AG04449 (cell line): ENCODE measurements at regions not wholly inside any gene's neighbourhood (a gene's known extent, or its start where the extent isn't known, plus 50 kb on each side); places are given as distances from the start of the nearest gene placed in this dataset.

Source experiments
- CTCF ChIA-PET: fragments of 350-600 bp; formaldehyde crosslinking; extraction: SDS; loops from one replicate; lab custom pipeline; 2021; ENCODE audit warnings: antibody characterized with exemption; lab: Yijun Ruan, JAX
- POLR2A ChIA-PET: fragments of 400-600, 350-600 bp; formaldehyde crosslinking; extraction: SDS; loops from one replicate; lab custom pipeline; 2020; ENCODE audit warnings: antibody characterized with exemption, inconsistent platforms; lab: Yijun Ruan, JAX
- DNase-seq: peaks from one replicate; pipeline ENCODE4 v3.0.0-alpha.2; 2010; ENCODE audit warnings: low read depth, low spot score
- H3K4me3 ChIP-seq: 2 replicates; pipeline ENCODE4 v1.5.1; 2011; ENCODE audit warnings: low read depth, mild to moderate bottlenecking, control low read depth, low read length
- CTCF ChIP-seq: IDR thresholded peaks from one replicate; pipeline ENCODE4 v1.5.1; 2011; ENCODE audit warnings: mild to moderate bottlenecking, moderate library complexity, low read length, control low read depth, inconsistent platforms; ENCODE audit not compliant: insufficient read depth; ENCODE audit errors: missing control alignments

GRCh38 chr9:89554307-89555035, 50.3 kb upstream of the GADD45G start:
- no peak overlapping the region for H3K4me3 ChIP-seq
- DNase-seq: no peak
- POLR2A ChIA-PET: interaction anchor here (0.7 kb wide), 1 partner anchor 187 kb away, joined by 3 read pairs; no protein-coding TSS in a partner anchor
- CTCF ChIA-PET: no interaction called here
- TF ChIP-seq CTCF: no peak

- ChIA-PET POLR2A (no interaction called here), CTCF (interaction anchor here (1.0 kb wide), 1 partner anchor 235 kb away, joined by 3 read pairs; the partner anchor contains the start of gene SECISBP2)
- no peak overlapping the region for H3K4me3 ChIP-seq
- DNase-seq: no peak
- no peak for TF ChIP-seq CTCF
Observed at GRCh38 chr9:89553451-89554010, 51.3 kb upstream of the GADD45G start.

GRCh38 chr9:89550346-89550927, 52.5 kb upstream of the SEMA4D start:
- no peak for TF ChIP-seq CTCF
- DNase-seq: no peak
- POLR2A ChIA-PET: no interaction called here

GRCh38 chr9:89549031-89549644, 51.2 kb upstream of the SEMA4D start:
- peak; percentile 91 for TF ChIP-seq CTCF
- no peak overlapping the region for H3K4me3 ChIP-seq
- no peak for DNase-seq
- POLR2A ChIA-PET: no interaction called here
- CTCF ChIA-PET: interaction anchor here (0.6 to 3.8 kb wide), 30 partner anchors 8 to 690 kb away, joined by 3 to 24 read pairs (median 5); partner anchors contain the start of gene SECISBP2

More at GRCh38 chr9:89550346-89550927, 52.5 kb upstream of the SEMA4D start:
- no peak overlapping the region for H3K4me3 ChIP-seq
- CTCF ChIA-PET: interaction anchor here (1.8 to 3.8 kb wide), 8 partner anchors 11 to 232 kb away, joined by 5 to 24 read pairs (median 12); partner anchors contain the start of gene SECISBP2

GRCh38 chr9:89548071-89548638, 50.2 kb upstream of the SEMA4D start:
- ChIA-PET CTCF (interaction anchor here (0.6 to 3.8 kb wide), 27 partner anchors 8 to 565 kb away, joined by 3 to 24 read pairs (median 5); no protein-coding TSS in a partner anchor), POLR2A (no interaction called here)
- TF ChIP-seq CTCF: no peak
- DNase-seq: no peak
- H3K4me3 ChIP-seq: no peak overlapping the region
